ENCODE measurements at regions not wholly inside any gene's neighbourhood (a gene's known extent, or its start where the extent isn't known, plus 50 kb on each side); places are given as distances from the start of the nearest gene placed in this dataset.

DNA sequence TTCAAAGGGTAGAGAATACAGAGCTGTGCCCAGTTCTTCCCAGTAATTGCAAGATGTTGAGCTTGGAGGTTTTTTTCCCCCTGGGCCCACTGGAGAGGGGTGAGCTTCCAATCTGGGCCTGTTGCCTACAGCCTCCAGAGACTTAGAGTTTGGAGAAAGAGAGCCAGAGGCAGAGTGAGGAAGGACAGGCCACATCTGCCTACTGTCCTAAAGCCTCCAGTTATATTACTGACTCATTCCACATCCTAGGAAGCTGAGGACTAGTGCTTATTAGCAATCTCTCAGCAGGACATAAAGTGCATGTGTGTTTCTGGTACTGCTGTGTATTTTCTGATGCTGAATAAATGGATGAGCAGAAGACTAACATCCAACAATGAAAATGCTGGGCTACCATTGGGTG lies 181.0 kb upstream of the MAMLD1 start:
- TF ChIP-seq, protein P1, sequence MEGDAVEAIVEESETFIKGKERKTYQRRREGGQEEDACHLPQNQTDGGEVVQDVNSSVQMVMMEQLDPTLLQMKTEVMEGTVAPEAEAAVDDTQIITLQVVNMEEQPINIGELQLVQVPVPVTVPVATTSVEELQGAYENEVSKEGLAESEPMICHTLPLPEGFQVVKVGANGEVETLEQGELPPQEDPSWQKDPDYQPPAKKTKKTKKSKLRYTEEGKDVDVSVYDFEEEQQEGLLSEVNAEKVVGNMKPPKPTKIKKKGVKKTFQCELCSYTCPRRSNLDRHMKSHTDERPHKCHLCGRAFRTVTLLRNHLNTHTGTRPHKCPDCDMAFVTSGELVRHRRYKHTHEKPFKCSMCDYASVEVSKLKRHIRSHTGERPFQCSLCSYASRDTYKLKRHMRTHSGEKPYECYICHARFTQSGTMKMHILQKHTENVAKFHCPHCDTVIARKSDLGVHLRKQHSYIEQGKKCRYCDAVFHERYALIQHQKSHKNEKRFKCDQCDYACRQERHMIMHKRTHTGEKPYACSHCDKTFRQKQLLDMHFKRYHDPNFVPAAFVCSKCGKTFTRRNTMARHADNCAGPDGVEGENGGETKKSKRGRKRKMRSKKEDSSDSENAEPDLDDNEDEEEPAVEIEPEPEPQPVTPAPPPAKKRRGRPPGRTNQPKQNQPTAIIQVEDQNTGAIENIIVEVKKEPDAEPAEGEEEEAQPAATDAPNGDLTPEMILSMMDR (IDR thresholded peaks at IDR 0.05): no peak
- TF ChIP-seq POLR2A (IDR thresholded peaks at IDR 0.05): no peak
